OCI-LY3 (cell line): ENCODE measurements at regions not wholly inside any gene's neighbourhood (a gene's known extent, or its start where the extent isn't known, plus 50 kb on each side); places are given as distances from the start of the nearest gene placed in this dataset.
"Not testable (repeated sequence)": the region's sequence is repeated elsewhere in the genome, so short reads cannot be mapped to it uniquely, and the experiment has no call there.

Source experiments
- H2AFZ ChIP-seq: fragments of 200-600, 300-600 bp; shearing (Covaris generic); 2 replicates; pipeline ENCODE4 v1.6.0; 2014; ENCODE audit warnings: antibody characterized with exemption, low read depth, low read length
- H3K27ac ChIP-seq: fragments of 200-600, 300-600 bp; sonication (generic); 2 replicates; pipeline ENCODE4 v1.5.1; 2014; ENCODE audit warnings: mild to moderate bottlenecking, low read length, moderate library complexity, mixed read lengths
- H3K27me3 ChIP-seq: fragments of 200-600, 300-600 bp; sonication (generic); 2 replicates; pipeline ENCODE4 v1.6.1; 2014; ENCODE audit warnings: low read depth, low read length, mixed read lengths
- H3K36me3 ChIP-seq: fragments of 200-600, 300-600 bp; sonication (generic); replicated peaks from 2 replicates; pipeline ENCODE3; 2014; ENCODE audit warnings: low read depth, low read length, mixed read lengths
- H3K4me1 ChIP-seq: fragments of 300-600, 200-600 bp; sonication (generic); 2 replicates; pipeline ENCODE4 v1.6.1; 2014; ENCODE audit warnings: low read length, mixed read lengths
- H3K4me2 ChIP-seq: fragments of 200-600, 300-600 bp; sonication (generic); 2 replicates; pipeline ENCODE4 v1.6.1; 2014; ENCODE audit warnings: low read length, mixed read lengths
- H3K4me3 ChIP-seq: fragments of 300-600, 200-600 bp; sonication (generic); 2 replicates; pipeline ENCODE4 v1.5.1; 2014; ENCODE audit warnings: antibody characterized with exemption, mild to moderate bottlenecking, low read length, moderate library complexity
- H3K79me2 ChIP-seq: fragments of 300-600, 200-600 bp; shearing (Covaris generic); 2 replicates; pipeline ENCODE4 v1.6.1; 2014; ENCODE audit warnings: mild to moderate bottlenecking, low read length, mixed read lengths
- H3K9ac ChIP-seq: fragments of 300-600, 200-600 bp; shearing (Covaris generic); 2 replicates; pipeline ENCODE4 v1.6.0; 2014; ENCODE audit warnings: mild to moderate bottlenecking, low read length, moderate library complexity
- H3K9me3 ChIP-seq: fragments of 200-600, 300-600 bp; shearing (Covaris generic); 2 replicates; pipeline ENCODE4 v1.6.1; 2014; ENCODE audit warnings: low read length, mixed read lengths; ENCODE audit not compliant: insufficient read depth
- H4K20me1 ChIP-seq: fragments of 200-600, 300-600 bp; sonication (generic); 2 replicates; pipeline ENCODE4 v1.6.1; 2016; ENCODE audit warnings: low read length, mixed read lengths; ENCODE audit not compliant: insufficient read depth
- TF ChIP-seq, protein P1 (sequence below): fragments of 200-600, 300-600 bp; sonication (generic); IDR thresholded peaks from 2 replicates; pipeline ENCODE4 v1.5.1; 2014; ENCODE audit warnings: antibody characterized with exemption, low read length, low read depth

GRCh38 chr11:67727066-67728040 is 52.9 kb upstream of the ALDH3B2 start:
- not testable (repeated sequence) for H3K27me3 ChIP-seq, H2AFZ ChIP-seq, H3K27ac ChIP-seq, H4K20me1 ChIP-seq, H3K9ac ChIP-seq, H3K4me3 ChIP-seq, H3K36me3 ChIP-seq, H3K9me3 ChIP-seq, H3K79me2 ChIP-seq
- peak overlapping the region; percentile 53 for H3K4me2 ChIP-seq
- TF ChIP-seq, protein P1, sequence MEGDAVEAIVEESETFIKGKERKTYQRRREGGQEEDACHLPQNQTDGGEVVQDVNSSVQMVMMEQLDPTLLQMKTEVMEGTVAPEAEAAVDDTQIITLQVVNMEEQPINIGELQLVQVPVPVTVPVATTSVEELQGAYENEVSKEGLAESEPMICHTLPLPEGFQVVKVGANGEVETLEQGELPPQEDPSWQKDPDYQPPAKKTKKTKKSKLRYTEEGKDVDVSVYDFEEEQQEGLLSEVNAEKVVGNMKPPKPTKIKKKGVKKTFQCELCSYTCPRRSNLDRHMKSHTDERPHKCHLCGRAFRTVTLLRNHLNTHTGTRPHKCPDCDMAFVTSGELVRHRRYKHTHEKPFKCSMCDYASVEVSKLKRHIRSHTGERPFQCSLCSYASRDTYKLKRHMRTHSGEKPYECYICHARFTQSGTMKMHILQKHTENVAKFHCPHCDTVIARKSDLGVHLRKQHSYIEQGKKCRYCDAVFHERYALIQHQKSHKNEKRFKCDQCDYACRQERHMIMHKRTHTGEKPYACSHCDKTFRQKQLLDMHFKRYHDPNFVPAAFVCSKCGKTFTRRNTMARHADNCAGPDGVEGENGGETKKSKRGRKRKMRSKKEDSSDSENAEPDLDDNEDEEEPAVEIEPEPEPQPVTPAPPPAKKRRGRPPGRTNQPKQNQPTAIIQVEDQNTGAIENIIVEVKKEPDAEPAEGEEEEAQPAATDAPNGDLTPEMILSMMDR: peak; percentile 52
- peaks cover 11% of the 10 kb centered on the region for H3K4me1 ChIP-seq
